ENCODE measurements at regions not wholly inside any gene's neighbourhood (a gene's known extent, or its start where the extent isn't known, plus 50 kb on each side); places are given as distances from the start of the nearest gene placed in this dataset.

GRCh38 chr12:87511371-87511770 is 517.8 kb downstream of the C12orf50 start:
- no peak overlapping the region for H3K27ac ChIP-seq (ENCODE audit: low read depth, low read length)
- H3K4me2 ChIP-seq (ENCODE audit: low read length) = no peak overlapping the region
- no peaks in the 10 kb centered on the region for H3K36me3 ChIP-seq (ENCODE audit: control insufficient read depth, low read length)
- no peaks in the 10 kb centered on the region for H4K20me1 ChIP-seq (ENCODE audit: control insufficient read depth, insufficient read depth, low read depth, low read length)
- H3F3A ChIP-seq (ENCODE audit: control insufficient read depth, insufficient read depth) = no peaks in the 10 kb centered on the region
- TF ChIP-seq EZH2phosphoT487 (IDR thresholded peaks at IDR 0.05; ENCODE audit: borderline replicate concordance, low read length) = no peak
- no peak for TF ChIP-seq CTCF (IDR thresholded peaks at IDR 0.05; ENCODE audit: low read depth, low read length, poor library complexity, severe bottlenecking)
- no peaks in the 10 kb centered on the region for H3K27me3 ChIP-seq (ENCODE audit: control insufficient read depth, low read length)
- no peaks in the 10 kb centered on the region for H3K9me2 ChIP-seq (replicated peaks; ENCODE audit: control insufficient read depth, low read length)
- no peaks in the 10 kb centered on the region for H3K79me2 ChIP-seq (ENCODE audit: control insufficient read depth, low read length)
- no peaks in the 10 kb centered on the region for H3K9me3 ChIP-seq (ENCODE audit: control insufficient read depth, insufficient read depth, low read length)
- H3K4me1 ChIP-seq (ENCODE audit: control insufficient read depth, low read length) = no peaks in the 10 kb centered on the region
- no peak overlapping the region for H3K4me3 ChIP-seq (ENCODE audit: low read length)

GRCh38 chr12:87509237-87509820 is 519.9 kb downstream of the C12orf50 start:
- Histone ChIP-seq H3K4me3 (ENCODE audit: low read length) (no peak overlapping the region), H4K20me1 (ENCODE audit: control insufficient read depth, insufficient read depth, low read depth, low read length) (no peaks in the 10 kb centered on the region), H3K9me2 (replicated peaks; ENCODE audit: control insufficient read depth, low read length) (no peaks in the 10 kb centered on the region), H3K9me3 (ENCODE audit: control insufficient read depth, insufficient read depth, low read length) (no peaks in the 10 kb centered on the region), H3K36me3 (ENCODE audit: control insufficient read depth, low read length) (no peaks in the 10 kb centered on the region), H3K27ac (ENCODE audit: low read depth, low read length) (no peak overlapping the region), H3K4me2 (ENCODE audit: low read length) (no peak overlapping the region), H3K79me2 (ENCODE audit: control insufficient read depth, low read length) (no peaks in the 10 kb centered on the region), H3K4me1 (ENCODE audit: control insufficient read depth, low read length) (no peaks in the 10 kb centered on the region), H3K27me3 (ENCODE audit: control insufficient read depth, low read length) (no peaks in the 10 kb centered on the region), H3F3A (ENCODE audit: control insufficient read depth, insufficient read depth) (no peaks in the 10 kb centered on the region)
- TF ChIP-seq CTCF (IDR thresholded peaks at IDR 0.05; ENCODE audit: low read depth, low read length, poor library complexity, severe bottlenecking) (no peak), EZH2phosphoT487 (IDR thresholded peaks at IDR 0.05; ENCODE audit: borderline replicate concordance, low read length) (no peak)

- no peak overlapping the region for H3K4me3 ChIP-seq (ENCODE audit: low read length)
- TF ChIP-seq CTCF (IDR thresholded peaks at IDR 0.05; ENCODE audit: low read depth, low read length, poor library complexity, severe bottlenecking) = no peak
- no peak for TF ChIP-seq EZH2phosphoT487 (IDR thresholded peaks at IDR 0.05; ENCODE audit: borderline replicate concordance, low read length)
- no peaks in the 10 kb centered on the region for H3K4me1 ChIP-seq (ENCODE audit: control insufficient read depth, low read length)
Measured at GRCh38 chr12:87491598-87491997, 537.6 kb downstream of the C12orf50 start.

More at GRCh38 chr12:87491598-87491997, 537.6 kb downstream of the C12orf50 start:
- no peaks in the 10 kb centered on the region for H4K20me1 ChIP-seq (ENCODE audit: control insufficient read depth, insufficient read depth, low read depth, low read length)
- H3F3A ChIP-seq (ENCODE audit: control insufficient read depth, insufficient read depth) = no peaks in the 10 kb centered on the region
- H3K27me3 ChIP-seq (ENCODE audit: control insufficient read depth, low read length) = no peaks in the 10 kb centered on the region
- no peak overlapping the region for H3K4me2 ChIP-seq (ENCODE audit: low read length)
- no peaks in the 10 kb centered on the region for H3K79me2 ChIP-seq (ENCODE audit: control insufficient read depth, low read length)
- H3K36me3 ChIP-seq (ENCODE audit: control insufficient read depth, low read length) = no peaks in the 10 kb centered on the region
- no peak overlapping the region for H3K27ac ChIP-seq (ENCODE audit: low read depth, low read length)
- H3K9me3 ChIP-seq (ENCODE audit: control insufficient read depth, insufficient read depth, low read length) = no peaks in the 10 kb centered on the region
- H3K9me2 ChIP-seq (replicated peaks; ENCODE audit: control insufficient read depth, low read length) = no peaks in the 10 kb centered on the region

Measured in DOHH2 (cell line).